ENCODE measurements at regions not wholly inside any gene's neighbourhood (a gene's known extent, or its start where the extent isn't known, plus 50 kb on each side); places are given as distances from the start of the nearest gene placed in this dataset.

- TF ChIP-seq TAF1 (IDR thresholded peaks at IDR 0.05; ENCODE audit: borderline replicate concordance, low read depth, low read length), result no peak
- TF ChIP-seq POLR2AphosphoS5 (IDR thresholded peaks at IDR 0.05; ENCODE audit: low read depth, low read length), result no peak
- TF ChIP-seq POLR2A (IDR thresholded peaks at IDR 0.05; ENCODE audit: low read depth, low read length), result no peak
Observed at GRCh38 chr4:182063651-182064050, 179.6 kb upstream of the TENM3 start.
